ENCODE measurements at regions not wholly inside any gene's neighbourhood (a gene's known extent, or its start where the extent isn't known, plus 50 kb on each side); places are given as distances from the start of the nearest gene placed in this dataset.
A peak's percentile ranks its signal among the peaks of the same experiment; 100 is the strongest.

GRCh38 chr5:120402606-120403005 lies 61.5 kb upstream of the PRR16 start:
- no peak for DNase-seq (ENCODE audit: low read depth in 2 of 2)

- DNase-seq (ENCODE audit: low read depth in 2 of 2) = peak; percentile 34 to 85
Observed at GRCh38 chr5:120405286-120405864, 58.7 kb upstream of the PRR16 start.

- peak; percentile 26 to 86 for DNase-seq (ENCODE audit: low read depth in 2 of 2)
Observed at GRCh38 chr5:120405923-120406322, 58.2 kb upstream of the PRR16 start.

- DNase-seq (ENCODE audit: low read depth in 2 of 2) = peak in 1 of 2 donors; percentile 56
Observed at GRCh38 chr5:120413686-120414085, 50.4 kb upstream of the PRR16 start.
